GM21576 (cell line): ENCODE measurements at regions not wholly inside any gene's neighbourhood (a gene's known extent, or its start where the extent isn't known, plus 50 kb on each side); places are given as distances from the start of the nearest gene placed in this dataset.
"Not testable (repeated sequence)": the region's sequence is repeated elsewhere in the genome, so short reads cannot be mapped to it uniquely, and the experiment has no call there.

Experiments
- ATAC-seq: cut with Tn5 transposase; IDR thresholded peaks from one replicate; pipeline ENCODE4 v1.9.1; 2021; ENCODE audit warnings: mild to moderate bottlenecking, moderate library complexity; ENCODE audit not compliant: unreplicated experiment

DNA sequence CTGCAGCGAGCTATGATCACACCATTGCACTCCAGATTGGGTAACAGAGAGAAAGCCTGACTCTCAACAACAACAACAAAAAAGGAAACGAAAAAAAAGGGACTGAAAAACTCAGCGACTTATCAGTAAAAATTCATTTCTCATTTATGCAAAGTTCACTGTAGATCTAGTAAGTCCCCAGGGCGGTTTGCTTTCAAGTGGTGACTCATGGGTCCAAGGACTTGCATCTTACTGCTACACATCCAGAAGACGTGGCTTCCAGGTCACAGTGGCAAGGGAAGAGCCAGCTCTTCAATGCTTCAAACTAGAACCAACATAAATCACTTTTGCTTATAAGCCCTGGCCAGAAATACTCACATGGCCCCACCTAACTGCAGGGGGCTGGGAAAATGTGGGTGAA lies 178.3 kb upstream of the AUTS2 start:
- ATAC-seq, result no peak

- ATAC-seq, result no peak
Measured at GRCh38 chr7:69422574-69422985, 175.7 kb upstream of the AUTS2 start.

DNA sequence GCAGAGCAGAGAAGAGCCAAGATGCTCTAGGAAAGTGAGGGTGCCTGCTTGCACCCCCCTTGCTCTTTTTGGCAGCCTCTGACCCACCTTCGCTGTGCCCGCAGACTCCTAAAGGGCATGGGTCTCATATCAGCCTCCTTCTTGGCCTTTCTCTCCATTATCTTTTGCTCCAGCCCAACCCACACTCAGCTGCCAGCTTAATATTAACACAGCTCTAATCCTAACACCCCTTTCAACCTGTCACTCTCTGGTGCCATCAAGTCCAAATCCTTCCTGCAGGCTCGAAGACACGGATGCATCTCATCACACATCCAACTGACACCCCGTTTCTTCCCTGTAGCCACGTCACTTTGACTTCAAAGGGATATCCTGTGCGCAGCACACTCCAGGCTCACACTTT lies 171.6 kb upstream of the AUTS2 start:
- no peak for ATAC-seq

GRCh38 chr7:69428089-69428488 lies 170.2 kb upstream of the AUTS2 start:
- no peak for ATAC-seq

DNA sequence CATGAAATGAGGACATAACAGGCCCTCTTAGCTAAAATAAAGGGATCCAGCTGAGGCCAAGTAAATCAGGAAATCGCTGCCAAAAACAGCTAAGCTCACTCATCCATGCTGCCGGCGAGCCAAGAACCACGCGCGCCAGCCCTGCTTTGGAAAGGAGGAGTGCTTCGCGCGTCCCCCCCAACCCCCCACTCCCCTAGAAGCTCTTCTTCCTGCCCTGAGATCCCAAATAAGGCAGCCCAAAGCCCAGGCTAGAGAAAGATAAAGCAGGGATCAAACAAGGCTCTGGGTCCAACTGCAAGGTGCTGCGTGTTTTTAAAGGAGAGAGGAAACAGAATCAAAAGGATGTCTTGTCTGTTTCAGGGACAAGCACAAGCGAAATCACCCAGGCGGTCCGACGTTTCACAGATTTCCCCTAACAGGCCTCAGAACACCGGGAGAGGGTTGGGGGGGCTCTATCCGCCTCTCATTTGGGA lies 168.3 kb upstream of the AUTS2 start:
- ATAC-seq, result no peak

GRCh38 chr7:69430384-69431021 lies 167.8 kb upstream of the AUTS2 start:
- no peak for ATAC-seq

DNA sequence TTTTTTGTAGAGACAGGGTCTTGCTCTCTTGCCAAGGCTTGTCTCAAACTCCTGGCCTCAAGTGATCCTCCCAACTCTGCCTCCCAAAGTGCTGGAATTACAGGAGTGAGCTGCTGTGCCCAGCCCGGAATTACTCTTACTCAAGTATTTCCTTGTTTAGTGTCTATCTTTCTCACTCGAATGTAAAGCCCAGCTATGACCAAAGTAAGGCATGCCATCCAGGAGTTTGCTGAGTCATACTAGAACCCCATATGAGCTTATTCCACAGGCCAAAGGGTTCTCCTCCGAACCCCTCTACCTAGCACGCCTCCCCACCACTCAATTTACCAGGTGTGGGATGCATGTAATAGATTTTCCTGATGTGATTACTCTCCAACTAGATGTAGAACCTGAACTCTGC lies 166.6 kb upstream of the AUTS2 start:
- no peak for ATAC-seq

DNA sequence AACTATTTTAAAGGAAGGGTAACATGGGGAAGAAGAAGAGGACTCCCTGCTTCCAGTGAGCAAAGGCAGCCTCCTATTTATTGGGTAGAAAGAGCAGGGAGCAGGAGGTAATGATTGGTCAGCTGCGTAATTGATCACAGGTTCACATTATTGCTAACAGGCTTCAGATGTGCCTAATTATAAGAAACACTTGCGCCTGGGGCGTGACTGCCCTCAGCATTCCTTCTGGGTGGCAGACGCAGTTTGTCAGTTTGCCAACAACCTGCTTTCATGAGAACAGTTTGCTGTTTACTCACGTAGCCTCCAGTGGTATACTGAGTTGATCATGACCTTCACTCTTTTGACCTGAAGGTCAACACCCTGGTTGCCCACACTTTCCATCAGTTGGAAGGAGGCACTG lies 166.0 kb upstream of the AUTS2 start:
- not testable (repeated sequence) for ATAC-seq

DNA sequence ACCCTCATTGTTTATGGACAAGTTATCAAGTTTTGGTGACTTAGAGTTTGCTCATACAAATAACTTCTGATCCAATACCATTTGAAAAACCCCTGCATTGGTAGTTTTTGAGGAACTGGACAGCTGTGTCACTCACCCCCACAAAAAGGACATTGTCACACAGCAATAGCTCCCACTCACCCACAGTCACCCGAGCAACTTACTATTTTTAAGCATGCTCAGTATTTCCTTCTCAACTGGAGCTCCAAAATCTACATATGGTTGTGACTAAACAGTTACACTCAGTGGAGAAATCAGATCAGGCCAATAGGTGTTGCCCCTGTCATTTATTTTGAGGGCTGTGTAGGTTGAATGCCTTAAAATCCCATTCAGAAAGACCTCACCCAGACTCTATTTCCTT lies 165.2 kb upstream of the AUTS2 start:
- no peak for ATAC-seq

DNA sequence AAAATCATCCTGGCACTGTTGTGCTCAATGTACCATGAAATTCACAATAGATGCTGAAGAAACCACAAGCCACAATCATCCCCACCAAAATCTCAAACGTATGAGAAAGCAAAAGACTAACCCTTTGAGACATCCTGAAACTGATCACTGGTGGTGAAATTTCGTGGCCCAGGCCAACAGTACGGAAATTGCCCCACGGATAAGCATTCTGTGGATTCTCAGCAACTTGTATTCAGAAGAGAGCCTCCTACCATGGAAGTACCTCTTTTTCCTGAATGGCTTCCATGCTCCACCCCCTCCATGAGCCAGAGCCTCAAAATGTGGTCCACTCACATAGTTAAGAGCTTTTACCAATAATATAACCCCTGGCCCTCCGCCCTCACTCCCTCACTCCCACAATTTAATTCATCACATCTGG lies 163.9 kb upstream of the AUTS2 start:
- no peak for ATAC-seq

DNA sequence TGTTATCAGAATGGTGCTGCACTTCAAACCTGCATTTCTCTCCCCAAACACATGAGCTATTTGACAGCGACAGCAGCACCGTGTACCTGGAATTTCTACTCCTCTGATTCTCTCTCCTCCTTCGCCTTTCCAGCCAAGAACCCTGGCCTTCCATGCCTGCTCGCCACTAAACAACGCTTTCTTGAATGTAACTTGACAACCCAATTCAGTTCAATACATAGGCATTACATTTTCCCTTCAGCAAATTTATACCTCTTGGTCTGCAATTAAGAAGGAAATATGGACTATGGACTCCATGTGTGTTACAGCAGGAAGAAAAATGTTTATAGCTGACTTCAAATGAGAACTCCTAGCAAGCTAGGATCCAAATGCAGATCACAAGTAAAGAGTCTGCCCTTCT lies 162.6 kb upstream of the AUTS2 start:
- ATAC-seq, result no peak

DNA sequence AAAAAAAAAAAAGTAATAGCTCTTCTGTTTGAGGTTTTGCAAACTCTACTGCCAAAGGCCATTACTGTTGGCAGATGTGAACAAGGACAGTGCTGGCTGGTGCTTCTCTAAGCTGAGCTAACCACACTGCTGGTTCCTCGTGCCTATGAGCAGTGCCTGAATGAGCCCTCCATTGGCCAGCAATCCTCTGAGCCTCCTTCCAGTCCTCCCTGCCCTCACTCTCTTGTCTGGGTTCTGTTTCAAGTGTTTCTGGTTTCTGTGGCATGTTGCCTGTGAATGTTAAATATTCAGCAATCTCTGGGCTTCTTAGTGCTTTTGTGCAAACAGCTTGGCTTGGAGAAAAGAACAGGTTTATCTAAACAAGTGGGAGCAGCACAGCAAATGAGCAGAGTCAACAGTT lies 161.3 kb upstream of the AUTS2 start:
- no peak for ATAC-seq

GRCh38 chr7:69438584-69439412 lies 159.5 kb upstream of the AUTS2 start:
- ATAC-seq, result no peak

DNA sequence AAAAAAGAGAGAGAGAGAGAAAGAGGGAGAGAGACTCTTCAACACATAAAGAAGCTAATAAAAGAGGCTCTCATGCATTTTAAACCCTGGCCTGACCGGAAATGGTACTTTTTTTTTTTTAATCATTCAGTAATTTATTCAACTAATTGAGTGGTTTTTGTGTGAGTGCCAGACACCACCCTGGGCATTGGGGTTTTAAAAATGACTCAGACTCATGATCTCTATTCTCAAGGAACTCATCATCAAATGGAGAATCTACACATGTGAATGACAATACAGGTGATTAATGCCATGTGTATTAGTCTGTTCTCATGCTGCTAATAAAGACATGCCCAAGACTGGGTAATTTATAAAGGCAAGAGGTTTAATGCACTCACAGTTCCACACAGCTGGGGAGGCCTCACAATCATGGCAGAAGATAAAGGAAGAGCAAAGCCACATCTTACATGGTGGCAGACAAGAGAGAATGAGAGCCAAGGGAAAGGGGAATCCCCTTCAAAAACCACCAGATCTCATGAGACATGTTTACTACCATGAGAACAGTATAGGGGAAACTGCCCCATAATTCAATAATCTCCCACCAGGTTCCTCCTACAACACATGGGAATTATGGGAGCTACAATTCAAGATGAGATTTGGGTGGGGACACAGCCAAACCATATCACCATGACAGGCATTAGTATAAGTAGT lies 158.5 kb upstream of the AUTS2 start:
- no peak for ATAC-seq

DNA sequence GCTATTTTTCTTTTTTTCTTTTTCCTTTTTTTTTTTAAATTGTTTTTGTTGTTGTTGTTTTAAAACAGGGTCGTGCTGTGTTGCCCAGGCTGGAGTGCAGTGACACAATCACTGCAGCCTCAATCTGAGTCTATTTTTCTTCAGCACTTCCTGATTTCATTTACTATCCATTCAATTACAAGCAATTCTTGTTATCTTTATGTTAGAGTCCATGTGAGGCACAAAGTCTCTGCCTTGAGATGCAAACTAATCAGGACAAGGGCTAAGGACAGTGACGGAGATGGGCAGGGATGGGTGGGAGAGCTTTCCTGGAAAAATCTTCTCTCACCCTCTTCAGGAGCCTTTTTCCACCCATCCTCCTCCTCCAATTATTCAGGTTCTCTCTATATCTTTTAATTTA lies 157.3 kb upstream of the AUTS2 start:
- no peak for ATAC-seq

- no peak for ATAC-seq
Measured at GRCh38 chr7:69443136-69443535, 155.1 kb upstream of the AUTS2 start.

DNA sequence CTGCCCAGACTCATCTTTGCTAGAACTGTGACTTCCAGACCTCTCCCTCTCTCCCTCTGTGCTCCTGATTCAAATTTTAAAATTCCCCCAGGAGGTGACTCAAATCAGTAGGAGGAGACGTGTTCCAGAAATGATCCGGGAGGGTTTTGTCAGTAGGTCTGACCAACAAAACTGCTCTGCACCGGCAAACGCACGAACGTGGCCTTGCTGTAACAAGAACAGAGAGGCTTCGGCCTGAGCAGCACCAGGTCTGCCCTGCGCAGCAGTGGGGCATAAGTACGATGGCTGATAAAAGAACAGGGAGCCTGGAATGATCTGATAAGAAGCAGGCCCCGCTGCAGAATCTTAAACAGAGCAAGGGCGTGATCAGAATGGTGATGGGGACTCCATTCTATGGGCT lies 152.7 kb upstream of the AUTS2 start:
- ATAC-seq, result no peak

- ATAC-seq, result not testable (repeated sequence)
Measured at GRCh38 chr7:69446213-69446612, 152.1 kb upstream of the AUTS2 start.

DNA sequence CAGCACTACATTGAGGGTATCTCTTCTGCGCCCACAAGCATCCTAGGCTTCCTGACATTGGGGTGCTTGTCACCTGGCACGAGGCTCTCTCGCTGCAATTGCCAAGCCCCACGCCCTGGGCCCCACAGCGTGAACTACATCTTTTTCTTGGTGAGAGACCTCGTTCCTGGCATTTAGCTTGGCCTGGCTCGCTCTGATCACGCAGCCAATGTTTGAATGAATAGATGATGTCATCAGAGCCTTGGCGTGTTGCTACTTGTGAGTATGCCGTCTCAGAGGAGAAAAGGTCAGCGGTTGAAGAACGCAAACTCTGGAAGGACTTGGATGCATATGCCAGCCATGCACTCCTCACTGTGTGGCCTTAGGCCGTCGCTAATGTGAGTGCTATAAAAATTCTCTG lies 150.2 kb upstream of the AUTS2 start:
- ATAC-seq, result no peak

DNA sequence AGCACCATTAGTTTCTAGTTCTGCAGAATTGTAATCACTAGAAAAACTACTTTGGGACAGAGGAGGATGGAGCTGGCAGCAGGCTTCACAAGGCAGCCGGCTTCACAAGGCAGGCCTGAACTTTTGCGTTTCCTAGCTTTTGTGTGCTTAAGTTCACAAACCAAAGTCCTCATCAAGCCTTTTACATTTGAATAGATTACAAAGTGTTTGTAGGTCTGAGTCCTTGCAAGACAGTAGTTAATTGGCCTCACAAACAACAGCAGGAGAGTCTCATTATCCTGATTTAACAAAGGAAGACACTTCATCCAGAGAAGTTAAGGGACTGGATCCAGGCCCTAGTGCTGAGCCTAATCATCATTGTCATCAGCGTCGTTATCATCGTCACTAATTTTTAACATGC lies 147.8 kb upstream of the AUTS2 start:
- no peak for ATAC-seq

DNA sequence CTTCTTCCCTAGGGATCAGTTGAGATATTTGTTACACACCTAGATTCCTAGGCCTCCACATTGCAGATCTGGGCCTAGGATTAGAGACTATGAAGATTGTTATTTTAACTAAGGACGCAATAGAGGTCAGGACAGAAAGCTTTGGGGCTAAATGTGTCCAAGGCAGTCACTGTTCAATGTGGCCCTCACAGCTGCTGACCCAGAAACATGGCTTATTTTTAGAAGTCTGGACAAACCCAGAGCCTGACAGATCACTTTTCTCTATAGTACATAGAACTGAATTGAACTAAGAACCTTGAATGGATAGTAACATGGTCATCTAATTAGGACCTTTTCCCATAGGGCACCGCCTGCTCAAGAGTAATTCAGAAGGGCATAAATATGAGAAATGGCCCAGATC lies 146.6 kb upstream of the AUTS2 start:
- ATAC-seq, result no peak

DNA sequence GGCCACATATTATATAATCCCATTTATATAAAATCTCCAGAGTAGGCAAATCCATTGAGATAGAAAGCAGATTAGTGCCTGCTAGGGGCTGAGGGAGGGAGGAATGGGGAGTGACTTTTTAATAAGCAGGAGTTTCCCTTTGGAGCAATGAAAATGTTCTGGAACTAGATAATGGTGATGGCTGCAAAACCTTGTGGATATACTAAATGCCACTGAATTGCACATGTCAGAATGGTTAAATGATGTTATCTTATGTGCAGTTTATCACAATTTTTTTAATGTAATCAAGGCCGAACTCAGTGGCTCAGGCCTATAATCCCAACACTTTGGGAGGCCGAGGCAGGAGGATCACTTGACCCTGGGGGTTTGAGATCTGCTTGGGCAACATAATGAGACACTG lies 145.5 kb upstream of the AUTS2 start:
- ATAC-seq, result no peak
